Erythroblast (primary cell): ENCODE measurements at regions not wholly inside any gene's neighbourhood (a gene's known extent, or its start where the extent isn't known, plus 50 kb on each side); places are given as distances from the start of the nearest gene placed in this dataset.

Source experiments
- DNase-seq, 2 experiments: peaks; one replicate each; lab custom pipeline; 2025; lab: John Stamatoyannopoulos, UW
- GATA1 ChIP-seq: IDR thresholded peaks from 2 replicates; pipeline ENCODE4 v1.6.1; 2011; ENCODE audit warnings: low read depth, mild to moderate bottlenecking, control low read depth, low read length, moderate library complexity
- POLR2A ChIP-seq: IDR thresholded peaks from 2 replicates; pipeline ENCODE4 v1.6.1; 2011; ENCODE audit warnings: mild to moderate bottlenecking, low read length

GRCh38 chr17:77489239-77489892 is 348.6 kb downstream of the SEC14L1 start:
- DNase-seq, result no peak
- TF ChIP-seq POLR2A (no peak), GATA1 (no peak)

GRCh38 chr17:77489893-77490255 is 349.1 kb downstream of the SEC14L1 start:
- no peak for DNase-seq
- TF ChIP-seq GATA1, result no peak
- no peak for TF ChIP-seq POLR2A

- TF ChIP-seq GATA1 (no peak), POLR2A (no peak)
- DNase-seq, result no peak
These were observed 349.8 kb downstream of the SEC14L1 start for GRCh38 chr17:77490361-77491183.

- TF ChIP-seq GATA1 (no peak), POLR2A (no peak)
- DNase-seq, result no peak
These were observed 351.2 kb downstream of the SEC14L1 start for GRCh38 chr17:77491921-77492445.

GRCh38 chr17:77492446-77493237 is 351.9 kb downstream of the SEC14L1 start:
- no peak for TF ChIP-seq GATA1
- no peak for TF ChIP-seq POLR2A
- no peak for DNase-seq

GRCh38 chr17:77493238-77493820 is 352.6 kb downstream of the SEC14L1 start:
- no peak for TF ChIP-seq GATA1
- TF ChIP-seq POLR2A, result no peak
- no peak for DNase-seq

- TF ChIP-seq GATA1, result no peak
- TF ChIP-seq POLR2A, result no peak
- DNase-seq, result no peak
These were observed 353.3 kb downstream of the SEC14L1 start for GRCh38 chr17:77493901-77494663.

GRCh38 chr17:77494664-77495435 is 354.1 kb downstream of the SEC14L1 start:
- DNase-seq, result peak; percentile 53 to 79
- TF ChIP-seq GATA1, result no peak
- no peak for TF ChIP-seq POLR2A

GRCh38 chr17:77495575-77495974 is 354.8 kb downstream of the SEC14L1 start:
- DNase-seq, result no peak
- no peak for TF ChIP-seq GATA1
- TF ChIP-seq POLR2A, result no peak

- no peak for DNase-seq
- no peak for TF ChIP-seq GATA1
- no peak for TF ChIP-seq POLR2A
These were observed 355.6 kb downstream of the SEC14L1 start for GRCh38 chr17:77496401-77496801.

- DNase-seq, result no peak
- no peak for TF ChIP-seq GATA1
- TF ChIP-seq POLR2A, result no peak
These were observed 356.2 kb downstream of the SEC14L1 start for GRCh38 chr17:77496831-77497577.
